Fibroblast of skin of right biceps (primary cell): ENCODE measurements at regions not wholly inside any gene's neighbourhood (a gene's known extent, or its start where the extent isn't known, plus 50 kb on each side); places are given as distances from the start of the nearest gene placed in this dataset.
"Not testable (repeated sequence)": the region's sequence is repeated elsewhere in the genome, so short reads cannot be mapped to it uniquely, and the experiment has no call there.

Experiments
- DNase-seq: peaks from one replicate; pipeline ENCODE4 v3.0.0-alpha.2; 2013

- DNase-seq, result no peak
These were observed 195.2 kb upstream of the COX10 start for GRCh38 chr17:13874134-13874533.

DNA sequence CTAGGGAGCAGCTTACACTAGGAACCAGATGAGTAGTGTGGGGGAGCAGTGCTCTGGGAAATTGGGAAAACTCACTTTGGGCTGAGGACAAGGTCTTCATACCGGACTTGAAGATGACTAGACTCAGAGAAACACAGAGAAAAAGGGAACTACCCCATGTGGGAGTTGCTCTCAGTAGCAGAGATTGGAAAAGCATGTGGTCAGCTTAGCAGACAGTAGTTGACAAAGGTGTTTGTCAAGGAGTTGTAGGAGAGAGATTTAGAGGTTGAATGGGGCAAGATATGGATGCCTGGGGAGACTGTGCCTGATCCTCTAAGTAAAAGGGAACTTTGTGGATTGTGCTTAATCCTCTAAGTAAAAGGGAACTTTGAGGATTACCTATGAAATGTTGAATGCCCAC is 194.5 kb upstream of the COX10 start:
- no peak for DNase-seq

- no peak for DNase-seq
These were observed 189.3 kb upstream of the COX10 start for GRCh38 chr17:13879961-13880466.

- no peak for DNase-seq
These were observed 185.6 kb upstream of the COX10 start for GRCh38 chr17:13883659-13884058.

- DNase-seq, result no peak
These were observed 185.0 kb upstream of the COX10 start for GRCh38 chr17:13884347-13884746.

DNA sequence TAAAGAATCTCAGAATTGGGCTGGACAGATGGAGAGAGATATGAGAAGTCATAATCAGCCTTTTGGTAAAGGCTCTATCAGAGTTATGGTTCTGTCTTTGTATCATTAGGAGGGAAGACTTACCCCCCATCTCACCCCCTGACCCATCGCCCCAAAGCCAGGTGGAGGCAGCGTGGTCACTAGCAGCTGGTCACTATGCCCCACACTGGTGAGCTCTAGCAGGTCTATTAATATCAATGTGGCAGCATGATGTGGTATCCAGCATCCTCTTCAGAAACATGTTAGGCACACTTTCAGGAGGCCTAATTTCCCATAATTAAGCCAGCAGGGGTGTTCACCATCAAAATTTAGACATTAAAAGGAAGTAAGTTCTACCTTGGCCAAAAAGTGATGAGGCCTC is 183.8 kb upstream of the COX10 start:
- no peak for DNase-seq

GRCh38 chr17:13885953-13886889 is 183.1 kb upstream of the COX10 start:
- peak; percentile 6 for DNase-seq

DNA sequence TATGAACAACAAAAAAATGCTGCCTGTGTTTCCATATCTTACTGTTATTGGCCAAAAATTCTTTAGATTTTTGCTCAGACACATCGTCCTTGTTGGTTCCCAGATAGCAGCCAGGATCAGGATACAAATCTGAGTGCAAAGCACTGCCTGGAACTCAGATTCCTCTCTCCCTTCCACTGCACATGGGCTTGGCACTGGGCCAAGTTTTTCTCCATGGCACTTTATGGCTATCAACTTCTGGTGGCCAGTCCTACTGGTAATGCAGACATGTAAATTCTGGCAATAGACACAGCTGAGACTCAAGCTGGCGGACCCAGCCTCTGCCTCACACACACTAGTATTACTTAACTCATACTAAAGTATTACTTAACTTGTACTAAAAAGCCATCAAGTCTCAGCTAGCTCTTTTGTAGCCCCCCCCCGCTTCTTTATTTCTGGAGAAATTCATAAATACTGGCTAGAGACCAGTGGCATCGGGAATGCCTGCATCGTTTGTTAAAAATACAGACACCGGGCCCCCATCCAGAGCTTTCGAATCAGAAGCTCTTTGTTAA is 181.2 kb upstream of the COX10 start:
- peak; percentile 32 for DNase-seq

DNA sequence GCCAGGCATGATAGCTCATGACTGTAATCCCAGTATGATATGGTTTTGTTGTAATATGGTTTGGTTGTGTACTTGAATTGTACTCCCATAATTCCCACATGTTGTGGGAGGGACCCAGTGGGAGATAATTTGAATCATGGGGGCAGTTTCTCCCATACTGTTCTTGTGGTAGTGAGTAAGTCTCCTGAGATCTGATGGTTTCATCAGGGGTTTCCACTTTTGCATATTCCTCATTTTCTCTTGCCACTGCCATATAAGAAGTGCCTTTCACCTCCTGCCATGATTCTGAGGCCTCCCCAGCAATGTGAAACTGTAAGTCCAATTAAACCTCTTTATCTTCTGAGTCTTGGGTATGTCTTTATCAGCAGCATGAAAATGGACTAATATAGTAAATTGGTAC is 160.3 kb upstream of the COX10 start:
- DNase-seq, result not testable (repeated sequence)

DNA sequence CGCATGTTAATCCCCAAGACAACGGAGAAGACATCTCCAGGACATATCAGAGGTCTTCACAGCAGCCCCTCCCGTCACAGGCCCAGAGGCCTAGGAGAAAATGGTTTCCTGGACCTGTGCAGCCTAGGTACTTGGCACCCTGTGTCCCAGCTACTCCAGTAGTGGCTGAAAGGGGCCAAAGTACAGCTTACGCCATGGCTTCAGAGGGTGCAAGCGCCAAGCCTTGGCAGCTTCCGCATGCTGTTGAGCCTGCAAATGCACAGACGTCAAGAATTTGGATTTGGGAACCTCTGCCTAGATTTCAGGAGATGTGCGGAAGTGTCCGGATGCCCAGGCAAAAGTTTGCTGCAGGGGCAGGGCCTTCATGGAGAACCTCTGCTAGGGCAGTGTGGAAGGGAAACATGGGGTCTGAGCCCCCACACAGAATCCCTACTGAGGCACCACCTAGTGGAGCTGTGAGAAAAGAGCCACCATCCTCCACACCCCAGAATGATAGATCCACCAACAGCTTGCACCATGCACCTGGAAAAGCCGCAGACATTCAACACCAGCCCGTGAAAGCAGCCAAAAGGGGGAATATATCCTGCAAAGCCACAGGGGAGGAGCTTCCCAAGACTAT is 159.3 kb upstream of the COX10 start:
- DNase-seq, result no peak

DNA sequence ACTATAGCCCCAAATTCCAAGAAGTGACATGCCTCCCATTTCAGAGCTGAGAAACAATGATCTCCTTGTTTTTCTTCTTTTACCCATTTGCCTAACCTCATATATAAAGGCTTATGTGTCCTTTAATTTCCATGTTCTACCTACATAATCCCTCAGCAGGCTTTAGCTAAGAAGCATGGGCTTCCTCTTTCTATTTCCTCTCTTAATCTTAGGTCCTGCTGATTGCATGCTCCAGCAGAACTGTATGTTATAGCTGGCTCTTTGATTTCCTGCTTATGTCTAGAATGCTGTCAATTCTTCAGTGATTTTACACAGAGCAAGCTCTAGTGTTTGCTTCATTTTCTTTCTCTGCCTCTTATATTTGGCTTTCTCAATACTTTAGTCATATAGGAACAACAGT is 151.7 kb upstream of the COX10 start:
- DNase-seq, result no peak

- no peak for DNase-seq
These were observed 151.1 kb upstream of the COX10 start for GRCh38 chr17:13918247-13918646.

GRCh38 chr17:13919818-13920217 is 149.5 kb upstream of the COX10 start:
- no peak for DNase-seq

DNA sequence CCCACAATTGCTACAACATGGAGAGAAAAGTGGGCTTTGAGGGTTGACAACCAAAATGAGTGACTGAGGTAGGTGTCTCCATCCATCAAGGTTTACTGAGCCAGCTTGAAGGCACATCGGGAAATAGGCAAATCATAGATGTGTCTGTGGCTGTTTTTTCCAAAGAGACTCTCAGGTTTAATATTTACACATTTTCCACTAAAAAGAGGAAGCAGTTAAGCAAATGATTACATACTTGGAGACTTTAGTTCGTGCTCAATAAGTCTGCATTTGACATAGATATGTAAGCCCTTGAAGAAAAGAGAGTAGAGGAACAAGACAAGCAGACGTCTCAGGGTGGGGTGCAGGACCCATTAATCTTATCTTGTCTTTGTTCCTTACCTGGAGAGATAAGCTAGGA is 148.9 kb upstream of the COX10 start:
- no peak for DNase-seq

DNA sequence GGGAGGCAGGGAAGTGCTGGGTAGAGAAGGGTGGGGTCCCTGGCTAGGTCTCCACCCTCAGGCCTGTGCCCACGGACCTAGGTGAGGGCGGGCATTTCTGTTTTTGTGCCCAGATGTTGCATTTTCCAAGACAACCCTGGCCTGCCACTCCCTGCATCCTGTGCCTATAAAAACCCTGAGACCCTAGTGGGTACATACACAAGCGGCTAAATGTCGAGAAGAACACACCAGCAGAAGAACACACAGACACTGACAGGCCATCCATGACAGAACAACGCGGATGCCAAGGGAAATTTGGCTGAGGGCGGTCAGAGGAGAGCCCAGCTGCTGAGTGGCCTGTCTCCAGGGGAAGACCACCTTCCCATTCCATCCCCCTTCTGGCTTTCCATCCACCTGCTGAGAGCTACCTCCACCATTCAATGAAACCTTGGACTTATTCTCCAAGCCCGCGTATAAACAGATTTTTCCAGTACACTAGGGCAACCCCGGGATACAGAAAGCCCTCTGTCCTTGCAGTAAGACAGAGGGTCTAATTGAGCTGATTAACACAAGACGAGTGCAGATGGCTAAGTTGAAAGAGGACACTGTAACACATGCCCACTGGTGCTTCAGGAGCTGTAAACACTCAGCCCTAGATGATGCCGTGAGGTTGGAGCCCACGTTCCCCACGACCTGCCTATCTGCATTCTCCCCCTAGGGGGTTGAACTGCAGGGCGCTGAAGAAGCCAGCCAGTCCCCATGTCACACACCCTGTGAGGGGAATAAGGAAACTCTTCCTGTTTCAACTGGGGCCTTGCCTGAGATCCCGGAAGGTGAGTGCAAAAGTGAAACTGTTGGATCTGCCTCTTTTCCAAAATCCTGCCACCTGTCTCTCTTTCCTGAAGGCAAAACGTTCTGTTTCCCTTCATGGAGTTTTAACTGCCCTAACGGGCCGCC is 147.2 kb upstream of the COX10 start:
- DNase-seq, result no peak

GRCh38 chr17:13922885-13923284 is 146.4 kb upstream of the COX10 start:
- no peak for DNase-seq

- DNase-seq, result no peak
These were observed 143.7 kb upstream of the COX10 start for GRCh38 chr17:13925579-13925978.

DNA sequence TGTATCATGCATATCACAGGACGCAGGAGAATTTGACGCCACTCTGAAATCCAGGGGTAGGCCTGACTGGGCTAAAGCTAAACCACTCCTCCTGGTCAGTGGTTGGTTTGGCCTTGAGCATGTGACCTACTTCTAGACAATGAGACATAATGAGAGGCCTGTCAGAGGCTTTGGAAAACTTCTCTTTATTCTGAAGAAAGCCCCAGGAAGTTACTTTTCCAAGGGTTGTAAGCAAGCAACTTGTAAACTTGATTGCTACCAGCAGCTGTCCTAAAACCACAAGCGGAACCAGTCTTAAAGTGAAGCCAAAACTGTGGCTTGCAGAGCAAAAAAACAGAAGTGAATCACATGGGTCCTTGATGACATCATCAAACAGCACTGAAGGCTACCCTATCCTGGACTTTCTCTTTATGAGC is 138.2 kb upstream of the COX10 start:
- DNase-seq, result peak; percentile 44

- DNase-seq, result peak; percentile 66
These were observed 137.4 kb upstream of the COX10 start for GRCh38 chr17:13931800-13932460.

DNA sequence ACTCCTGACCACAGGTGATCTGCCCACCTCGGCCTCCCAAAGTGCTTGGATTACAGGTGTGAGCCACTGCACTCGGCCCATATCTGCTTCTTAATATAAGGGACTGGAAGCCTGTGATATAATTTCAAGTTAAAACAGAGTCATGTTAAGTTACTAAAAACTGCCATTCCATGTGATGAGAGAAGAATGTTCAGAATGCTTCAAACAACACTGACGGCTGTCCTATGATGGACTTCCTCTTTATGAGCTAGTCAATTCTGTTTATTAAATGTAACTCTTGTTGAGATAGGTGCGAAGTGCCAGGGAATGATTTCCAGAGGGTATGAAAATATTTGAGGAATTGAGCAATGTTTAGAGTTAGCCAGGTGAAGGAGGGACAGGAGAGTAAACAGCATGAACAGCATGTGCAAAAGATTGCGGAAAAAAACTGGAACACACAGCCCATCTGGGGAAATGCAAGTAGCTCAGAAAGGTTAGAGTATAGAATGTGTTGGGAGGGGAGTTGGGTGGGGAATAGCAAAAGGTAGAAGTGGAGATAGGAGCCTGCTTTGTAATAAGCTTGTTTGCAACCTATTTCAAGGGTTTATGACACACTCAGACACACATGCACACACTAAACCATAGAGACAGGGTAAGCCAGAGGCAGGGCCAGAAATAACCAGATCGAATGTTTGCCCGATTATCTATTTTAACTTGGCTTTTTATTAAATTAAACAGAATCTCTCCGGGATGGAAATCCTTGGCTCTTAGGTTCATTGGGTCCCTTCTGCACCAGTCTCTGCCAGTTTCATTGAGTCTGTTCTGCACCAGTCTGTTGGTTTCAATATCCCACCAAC is 135.6 kb upstream of the COX10 start:
- DNase-seq, result no peak

GRCh38 chr17:13939222-13939621 is 130.1 kb upstream of the COX10 start:
- no peak for DNase-seq
